ENCODE measurements at regions not wholly inside any gene's neighbourhood (a gene's known extent, or its start where the extent isn't known, plus 50 kb on each side); places are given as distances from the start of the nearest gene placed in this dataset.
"Not testable (repeated sequence)": the region's sequence is repeated elsewhere in the genome, so short reads cannot be mapped to it uniquely, and the experiment has no call there.

- no peak for ATAC-seq
- ChIA-PET POLR2A (interaction anchor here (0.7 kb wide), 1 partner anchor 27 kb away, joined by 3 read pairs; no protein-coding TSS in a partner anchor), CTCF (interaction anchor here (0.6 kb wide), 1 partner anchor 72 kb away, joined by 3 read pairs; no protein-coding TSS in a partner anchor)
- intact Hi-C loops (cut with DNase I, micrococcal nuclease) = no loop called here
- H3K36me3 Mint-ChIP-seq (ENCODE audit: low read depth) = no peaks in the 10 kb centered on the region
- DNase-seq = no peak
- peaks cover 5% of the 10 kb centered on the region for H3K27me3 Mint-ChIP-seq
- no peaks in the 10 kb centered on the region for H3K9me3 Mint-ChIP-seq (ENCODE audit: low read depth)
- H3K27ac Mint-ChIP-seq = no peak overlapping the region
- H3K4me3 Mint-ChIP-seq = no peak overlapping the region
- H3K4me1 Mint-ChIP-seq = no peaks in the 10 kb centered on the region
These were observed 88.9 kb downstream of the MOGAT1 start for GRCh38 chr2:222760301-222760897.

GRCh38 chr2:222761888-222762287 lies 90.4 kb downstream of the MOGAT1 start:
- intact Hi-C loops (cut with DNase I, micrococcal nuclease) = no loop called here
- Mint-ChIP-seq H3K4me1 (no peaks in the 10 kb centered on the region), H3K4me3 (no peak overlapping the region), H3K27me3 (peaks cover 5% of the 10 kb centered on the region), H3K9me3 (ENCODE audit: low read depth) (no peaks in the 10 kb centered on the region), H3K27ac (no peak overlapping the region), H3K36me3 (ENCODE audit: low read depth) (no peaks in the 10 kb centered on the region)
- POLR2A ChIA-PET = no interaction called here
- DNase-seq (no peak), ATAC-seq (no peak)
- CTCF ChIA-PET = no interaction called here

GRCh38 chr2:222762342-222762741 lies 90.9 kb downstream of the MOGAT1 start:
- no peak for DNase-seq
- Mint-ChIP-seq H3K4me3 (no peak overlapping the region), H3K27ac (no peak overlapping the region), H3K4me1 (no peaks in the 10 kb centered on the region), H3K27me3 (peaks cover 5% of the 10 kb centered on the region), H3K36me3 (ENCODE audit: low read depth) (no peaks in the 10 kb centered on the region), H3K9me3 (ENCODE audit: low read depth) (no peaks in the 10 kb centered on the region)
- ATAC-seq = no peak
- intact Hi-C loops (cut with DNase I, micrococcal nuclease) = no loop called here
- ChIA-PET POLR2A (no interaction called here), CTCF (no interaction called here)

DNA sequence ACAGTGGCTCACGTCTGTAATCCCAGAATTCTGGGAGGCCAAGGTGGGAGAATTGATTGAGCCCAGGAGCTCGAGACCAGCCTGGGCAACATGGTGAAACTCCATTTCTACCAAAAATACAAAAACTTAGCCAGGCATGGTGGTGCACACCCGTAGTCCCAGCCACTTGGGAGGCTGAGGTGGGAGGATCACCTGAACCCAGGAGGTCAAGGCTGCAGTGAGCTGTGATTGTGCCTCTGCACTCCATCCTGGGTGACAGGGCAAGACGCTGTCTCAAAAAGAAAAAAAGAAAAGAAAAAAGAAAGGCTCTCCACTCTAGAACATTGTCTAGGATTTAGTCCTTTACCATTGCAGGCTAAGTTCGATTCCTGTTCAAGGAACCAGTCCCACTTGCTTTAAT lies 94.4 kb downstream of the MOGAT1 start:
- CTCF ChIA-PET = interaction anchor here (0.9 kb wide), 1 partner anchor 35 kb away, joined by 3 read pairs; no protein-coding TSS in a partner anchor
- H3K4me3 Mint-ChIP-seq; H3K9me3 Mint-ChIP-seq (ENCODE audit: low read depth); ATAC-seq; H3K36me3 Mint-ChIP-seq (ENCODE audit: low read depth); H3K27ac Mint-ChIP-seq; POLR2A ChIA-PET; H3K4me1 Mint-ChIP-seq; DNase-seq; intact Hi-C loops (cut with DNase I, micrococcal nuclease); H3K27me3 Mint-ChIP-seq: not testable (repeated sequence)

DNA sequence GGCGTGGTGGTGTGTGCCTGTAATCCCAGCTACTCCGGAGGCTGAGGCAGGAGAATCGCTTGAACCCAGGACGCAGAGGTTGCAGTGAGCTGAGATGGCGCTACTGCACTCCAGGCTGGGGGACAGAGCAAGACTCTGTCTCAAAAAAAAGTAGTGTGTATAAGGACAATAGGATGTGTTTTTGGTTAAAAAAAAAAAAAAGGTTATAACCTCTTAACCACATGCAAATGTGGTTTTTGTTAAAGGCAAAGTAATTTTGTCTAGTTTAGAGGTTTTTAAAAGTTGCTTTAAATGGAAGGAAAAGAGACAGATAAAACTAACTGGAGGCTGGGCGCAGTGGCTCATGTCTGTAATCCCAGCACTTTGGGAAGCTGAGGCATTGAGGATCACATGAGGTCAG lies 92.8 kb upstream of the ACSL3 start:
- H3K4me1 Mint-ChIP-seq; ATAC-seq; H3K27ac Mint-ChIP-seq; DNase-seq; POLR2A ChIA-PET; H3K36me3 Mint-ChIP-seq (ENCODE audit: low read depth); H3K9me3 Mint-ChIP-seq (ENCODE audit: low read depth); H3K27me3 Mint-ChIP-seq; H3K4me3 Mint-ChIP-seq; intact Hi-C loops (cut with DNase I, micrococcal nuclease): not testable (repeated sequence)
- CTCF ChIA-PET = interaction anchor here (1.0 kb wide), 1 partner anchor 78 kb away, joined by 3 read pairs; no protein-coding TSS in a partner anchor

DNA sequence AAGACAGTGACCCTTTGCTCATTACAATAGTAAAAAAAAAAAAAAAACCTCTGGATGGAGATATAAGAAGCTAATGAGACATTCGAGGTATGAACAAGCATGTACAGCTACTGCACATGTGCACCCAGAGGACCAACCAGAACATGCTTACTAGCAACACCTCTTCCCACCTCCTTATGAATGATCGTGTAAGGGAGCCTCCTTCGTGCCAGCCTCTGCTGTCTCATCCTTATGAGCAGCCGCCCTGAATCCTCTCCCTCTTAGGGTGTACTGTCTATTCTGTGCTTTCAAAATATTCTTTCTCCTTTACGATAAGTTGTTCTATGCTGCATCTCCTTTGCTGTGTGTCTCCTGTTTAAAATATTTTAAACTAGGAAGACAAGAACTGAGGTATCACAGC lies 91.4 kb upstream of the ACSL3 start:
- DNase-seq = no peak
- peaks cover 6% of the 10 kb centered on the region for H3K27me3 Mint-ChIP-seq
- no peak for ATAC-seq
- H3K36me3 Mint-ChIP-seq (ENCODE audit: low read depth) = no peaks in the 10 kb centered on the region
- H3K9me3 Mint-ChIP-seq (ENCODE audit: low read depth) = no peaks in the 10 kb centered on the region
- no peak overlapping the region for H3K27ac Mint-ChIP-seq
- ChIA-PET CTCF (no interaction called here), POLR2A (no interaction called here)
- intact Hi-C loops (cut with DNase I, micrococcal nuclease) = no loop called here
- no peak overlapping the region for H3K4me3 Mint-ChIP-seq
- H3K4me1 Mint-ChIP-seq = no peaks in the 10 kb centered on the region

- H3K36me3 Mint-ChIP-seq (ENCODE audit: low read depth) = no peaks in the 10 kb centered on the region
- H3K4me1 Mint-ChIP-seq = no peaks in the 10 kb centered on the region
- CTCF ChIA-PET = no interaction called here
These were observed 90.9 kb upstream of the ACSL3 start for GRCh38 chr2:222769941-222770340.

DNA sequence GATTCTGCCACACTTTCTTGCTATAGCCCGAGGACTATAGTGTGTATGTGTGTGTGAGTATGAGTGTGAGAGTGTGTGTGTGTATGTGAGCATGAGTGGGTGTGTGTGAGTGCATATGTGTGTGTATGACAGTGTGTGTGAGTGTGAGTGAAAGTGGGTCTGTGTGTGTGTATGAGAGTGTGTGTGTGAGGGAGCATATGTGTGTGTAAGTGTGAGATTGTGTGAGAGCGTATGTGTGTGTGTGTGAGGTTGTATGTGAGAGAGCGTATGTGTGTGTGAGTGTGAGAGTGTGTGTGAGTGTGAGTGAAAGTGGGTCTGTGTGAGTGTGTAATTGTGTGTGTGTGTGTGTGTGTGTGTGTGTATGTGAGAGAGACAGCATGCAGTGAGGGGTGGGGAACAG lies 89.0 kb upstream of the ACSL3 start:
- POLR2A ChIA-PET = no interaction called here
- DNase-seq (no peak), ATAC-seq (no peak)
- no peaks in the 10 kb centered on the region for H3K9me3 Mint-ChIP-seq (ENCODE audit: low read depth)
- H3K4me3 Mint-ChIP-seq = no peak overlapping the region
- peaks cover 10% of the 10 kb centered on the region for H3K27me3 Mint-ChIP-seq
- CTCF ChIA-PET = no interaction called here
- no peak overlapping the region for H3K27ac Mint-ChIP-seq
- no peaks in the 10 kb centered on the region for H3K4me1 Mint-ChIP-seq
- no peaks in the 10 kb centered on the region for H3K36me3 Mint-ChIP-seq (ENCODE audit: low read depth)
- intact Hi-C loops (cut with DNase I, micrococcal nuclease) = no loop called here

More at GRCh38 chr2:222769941-222770340, 90.9 kb upstream of the ACSL3 start:
- ATAC-seq (no peak), DNase-seq (no peak)
- H3K27me3 Mint-ChIP-seq = peaks cover 6% of the 10 kb centered on the region
- intact Hi-C loops (cut with DNase I, micrococcal nuclease) = no loop called here
- POLR2A ChIA-PET = no interaction called here
- no peaks in the 10 kb centered on the region for H3K9me3 Mint-ChIP-seq (ENCODE audit: low read depth)
- no peak overlapping the region for H3K27ac Mint-ChIP-seq
- no peak overlapping the region for H3K4me3 Mint-ChIP-seq

GRCh38 chr2:222774941-222775340 lies 85.9 kb upstream of the ACSL3 start:
- no peak for DNase-seq
- ChIA-PET CTCF (no interaction called here), POLR2A (no interaction called here)
- Mint-ChIP-seq H3K27me3 (peaks cover 8% of the 10 kb centered on the region), H3K4me3 (no peak overlapping the region), H3K27ac (no peak overlapping the region), H3K9me3 (ENCODE audit: low read depth) (no peaks in the 10 kb centered on the region), H3K36me3 (ENCODE audit: low read depth) (no peaks in the 10 kb centered on the region), H3K4me1 (no peaks in the 10 kb centered on the region)
- intact Hi-C loops (cut with DNase I, micrococcal nuclease) = no loop called here
- ATAC-seq = no peak

GRCh38 chr2:222776792-222777191 lies 84.0 kb upstream of the ACSL3 start:
- Mint-ChIP-seq H3K4me1 (no peaks in the 10 kb centered on the region), H3K27ac (no peak overlapping the region), H3K27me3 (peaks cover 8% of the 10 kb centered on the region), H3K4me3 (no peak overlapping the region), H3K36me3 (ENCODE audit: low read depth) (no peaks in the 10 kb centered on the region), H3K9me3 (ENCODE audit: low read depth) (no peaks in the 10 kb centered on the region)
- ATAC-seq = no peak
- intact Hi-C loops (cut with DNase I, micrococcal nuclease) = no loop called here
- DNase-seq = no peak
- POLR2A ChIA-PET = no interaction called here
- CTCF ChIA-PET = interaction anchor here (1.3 kb wide), 1 partner anchor 12 kb away, joined by 4 read pairs; no protein-coding TSS in a partner anchor

GRCh38 chr2:222778400-222778799 lies 82.4 kb upstream of the ACSL3 start:
- ChIA-PET POLR2A (no interaction called here), CTCF (interaction anchor here (1.0 kb wide), 1 partner anchor 27 kb away, joined by 3 read pairs; no protein-coding TSS in a partner anchor)
- Mint-ChIP-seq H3K36me3 (ENCODE audit: low read depth) (no peaks in the 10 kb centered on the region), H3K27me3 (peaks cover 8% of the 10 kb centered on the region), H3K9me3 (ENCODE audit: low read depth) (no peaks in the 10 kb centered on the region), H3K4me1 (no peaks in the 10 kb centered on the region), H3K27ac (no peak overlapping the region), H3K4me3 (no peak overlapping the region)
- intact Hi-C loops (cut with DNase I, micrococcal nuclease) = no loop called here
- ATAC-seq (no peak), DNase-seq (no peak)

- no peaks in the 10 kb centered on the region for H3K36me3 Mint-ChIP-seq (ENCODE audit: low read depth)
- intact Hi-C loops (cut with DNase I, micrococcal nuclease) = no loop called here
- no peak overlapping the region for H3K4me3 Mint-ChIP-seq
- no peak for ATAC-seq
- no peaks in the 10 kb centered on the region for H3K9me3 Mint-ChIP-seq (ENCODE audit: low read depth)
- CTCF ChIA-PET = interaction anchor here (0.9 to 1.0 kb wide), 2 partner anchors 18 to 28 kb away, joined by 3 read pairs; no protein-coding TSS in a partner anchor
- H3K27me3 Mint-ChIP-seq = peaks cover 8% of the 10 kb centered on the region
- DNase-seq = no peak
- no peak overlapping the region for H3K27ac Mint-ChIP-seq
- POLR2A ChIA-PET = no interaction called here
- no peaks in the 10 kb centered on the region for H3K4me1 Mint-ChIP-seq
These were observed 81.5 kb upstream of the ACSL3 start for GRCh38 chr2:222779145-222779832.
